ENCODE measurements at regions not wholly inside any gene's neighbourhood (a gene's known extent, or its start where the extent isn't known, plus 50 kb on each side); places are given as distances from the start of the nearest gene placed in this dataset.

- DNase-seq (ENCODE audit: low spot score): peak; percentile 31
Observed at GRCh38 chr2:49255409-49255971, 101.2 kb upstream of the FSHR start.

DNA sequence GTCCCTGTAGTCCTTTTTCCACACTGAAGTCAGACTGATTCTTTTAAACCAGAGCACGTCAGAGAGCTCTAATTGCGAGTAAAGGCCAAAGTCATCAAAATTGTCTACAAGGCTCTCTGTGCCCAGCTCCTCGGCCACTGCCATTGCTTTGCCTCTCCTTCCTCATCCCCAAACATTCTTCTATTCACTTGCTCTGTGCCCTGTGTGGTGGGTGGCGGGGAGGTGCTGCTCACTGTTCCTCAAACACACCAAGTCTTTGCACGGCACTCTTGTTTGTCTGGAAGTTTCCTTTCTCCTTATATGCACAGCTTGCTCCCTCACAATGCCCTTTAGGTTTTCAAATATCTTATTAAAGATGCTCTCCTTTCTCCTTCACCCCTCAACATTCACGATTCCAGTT, 100.1 kb upstream of the FSHR start:
- no peak for DNase-seq (ENCODE audit: low spot score)

- DNase-seq (ENCODE audit: low spot score): no peak
Observed at GRCh38 chr2:49251766-49252165, 97.5 kb upstream of the FSHR start.

DNA sequence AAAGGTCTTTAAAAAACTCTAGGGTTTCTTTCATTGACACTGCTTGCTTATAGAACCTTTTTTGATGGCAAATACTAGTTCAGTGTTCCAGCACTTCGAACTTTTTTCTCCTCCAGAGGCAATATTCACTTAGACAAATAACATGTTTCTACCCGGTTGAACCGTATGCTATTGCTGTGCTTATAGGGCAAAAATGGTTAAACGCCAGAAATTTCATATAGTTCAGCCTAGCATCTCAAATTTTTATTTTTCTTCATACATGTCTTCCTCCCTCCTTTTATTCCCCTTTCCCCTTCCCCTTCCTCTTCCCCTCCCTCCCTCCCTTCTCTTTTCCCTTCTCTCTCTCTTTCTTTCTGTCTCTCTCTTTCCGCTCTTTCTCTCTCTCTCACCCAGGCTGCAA, 96.9 kb upstream of the FSHR start:
- DNase-seq (ENCODE audit: low spot score): no peak

DNA sequence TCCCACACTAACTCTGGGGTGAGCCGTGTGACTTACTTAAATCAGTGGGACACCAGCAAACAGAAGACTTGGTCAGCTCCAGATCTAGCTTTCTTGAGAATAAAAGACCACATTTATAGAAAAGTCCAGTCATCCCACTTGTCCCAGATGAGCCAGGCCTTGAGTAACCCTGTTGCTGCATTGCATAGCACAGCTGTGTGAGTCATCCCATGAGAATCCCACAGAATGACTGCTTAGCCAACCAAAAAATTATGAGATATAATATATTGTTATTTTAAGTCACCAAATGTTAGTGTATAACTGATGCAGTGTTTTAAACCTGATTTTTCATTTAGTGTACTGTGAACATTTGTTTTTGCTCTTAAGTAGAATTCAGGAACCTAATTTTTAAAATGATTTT, 94.2 kb upstream of the FSHR start:
- no peak for DNase-seq (ENCODE audit: low spot score)

GRCh38 chr2:49241991-49242390, 87.7 kb upstream of the FSHR start:
- DNase-seq (ENCODE audit: low spot score): no peak

DNA sequence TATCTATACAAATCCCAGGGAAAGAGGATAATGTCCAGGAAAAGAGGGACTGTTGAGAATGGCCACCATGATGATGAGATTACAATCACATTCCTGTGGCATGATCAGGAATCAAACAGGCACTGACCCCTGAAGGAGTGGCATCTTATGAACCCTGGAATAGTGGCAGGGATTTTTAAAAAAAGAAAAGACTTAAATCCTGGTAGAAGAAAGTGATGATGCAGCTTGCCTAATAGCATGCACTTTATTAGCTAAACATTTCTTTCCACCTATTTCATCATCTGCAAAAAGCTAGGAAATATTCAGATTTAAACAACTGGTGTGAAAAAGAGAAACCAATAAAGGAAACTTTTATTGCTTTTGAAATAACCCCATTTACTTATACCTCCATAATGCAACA, 87.2 kb upstream of the FSHR start:
- no peak for DNase-seq (ENCODE audit: low spot score)

- no peak for DNase-seq (ENCODE audit: low spot score)
Observed at GRCh38 chr2:49240608-49241007, 86.3 kb upstream of the FSHR start.

- no peak for DNase-seq (ENCODE audit: low spot score)
Observed at GRCh38 chr2:49238604-49238960, 84.3 kb upstream of the FSHR start.

DNA sequence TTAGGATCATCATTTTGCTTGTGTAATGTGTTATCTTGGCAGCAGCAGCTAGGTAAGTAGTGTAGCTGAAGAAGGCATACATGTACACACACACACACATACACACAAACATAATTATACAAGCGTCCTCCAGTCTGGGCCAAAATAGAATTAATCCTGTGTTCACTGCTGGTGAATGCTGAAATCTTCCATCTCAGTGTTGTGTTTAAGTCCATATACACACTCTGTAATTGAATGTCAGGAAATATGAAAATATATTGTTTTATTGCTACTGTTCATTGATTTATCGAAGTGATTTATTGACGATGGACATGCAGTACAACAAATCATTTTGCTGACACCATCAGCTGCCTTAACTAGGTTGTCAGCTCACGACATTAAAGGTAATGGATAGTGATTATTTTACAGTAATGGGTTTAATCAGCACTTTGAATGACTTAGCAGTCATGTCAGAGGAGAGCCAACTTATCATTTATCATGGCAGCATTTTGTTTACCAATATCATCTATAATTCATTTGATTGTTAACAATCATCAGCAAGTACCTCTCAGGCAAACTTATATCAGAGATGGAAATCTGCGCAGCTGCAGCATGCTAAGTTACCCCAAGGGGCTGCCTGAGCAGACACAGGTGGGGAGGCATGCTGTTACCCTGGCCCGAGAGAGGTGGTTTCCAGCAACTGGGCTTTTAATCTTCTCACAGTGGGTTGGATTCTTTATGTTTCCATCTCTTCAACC, 83.7 kb upstream of the FSHR start:
- DNase-seq (ENCODE audit: low spot score): no peak

DNA sequence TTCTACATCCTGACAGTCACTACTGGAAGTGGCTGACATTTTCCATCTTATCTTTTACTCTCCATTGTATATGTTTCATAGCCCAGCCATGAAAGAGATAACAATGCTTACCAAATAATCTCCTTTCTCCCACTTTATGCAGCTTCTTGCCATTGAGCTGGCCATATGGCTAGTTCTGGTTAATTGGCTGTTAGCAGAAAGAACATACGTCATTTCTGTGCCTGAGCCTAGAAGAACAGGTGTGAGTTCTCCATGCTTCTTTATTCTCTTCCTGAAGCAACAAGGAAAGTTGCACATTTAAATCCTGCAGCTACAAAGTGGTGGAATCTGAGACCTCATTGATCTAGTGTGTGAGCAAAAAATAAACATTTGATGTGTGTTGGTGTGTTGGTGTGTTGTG, 82.0 kb upstream of the FSHR start:
- DNase-seq (ENCODE audit: low spot score): no peak

DNA sequence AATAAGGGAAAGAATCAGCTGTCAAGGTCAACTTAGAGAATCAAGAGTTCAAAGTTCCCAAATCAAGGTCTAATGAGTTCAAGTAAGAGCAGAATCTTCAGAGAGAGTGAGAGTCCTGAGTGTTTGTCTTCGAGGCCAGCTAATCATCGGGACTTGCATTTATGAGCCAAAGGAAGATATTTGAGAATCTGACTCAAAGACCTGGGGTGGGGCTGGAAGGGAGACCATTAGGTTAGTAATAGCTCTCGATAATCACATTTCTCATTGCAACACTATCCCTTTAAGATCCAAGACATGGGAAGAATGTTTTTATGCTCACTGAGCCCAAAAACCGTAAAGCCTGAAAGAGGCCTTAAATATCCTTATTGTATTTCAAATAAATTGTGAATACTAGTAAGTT, 72.0 kb upstream of the FSHR start:
- DNase-seq (ENCODE audit: low spot score): no peak

GRCh38 chr2:49225126-49225525, 70.8 kb upstream of the FSHR start:
- DNase-seq (ENCODE audit: low spot score): no peak

DNA sequence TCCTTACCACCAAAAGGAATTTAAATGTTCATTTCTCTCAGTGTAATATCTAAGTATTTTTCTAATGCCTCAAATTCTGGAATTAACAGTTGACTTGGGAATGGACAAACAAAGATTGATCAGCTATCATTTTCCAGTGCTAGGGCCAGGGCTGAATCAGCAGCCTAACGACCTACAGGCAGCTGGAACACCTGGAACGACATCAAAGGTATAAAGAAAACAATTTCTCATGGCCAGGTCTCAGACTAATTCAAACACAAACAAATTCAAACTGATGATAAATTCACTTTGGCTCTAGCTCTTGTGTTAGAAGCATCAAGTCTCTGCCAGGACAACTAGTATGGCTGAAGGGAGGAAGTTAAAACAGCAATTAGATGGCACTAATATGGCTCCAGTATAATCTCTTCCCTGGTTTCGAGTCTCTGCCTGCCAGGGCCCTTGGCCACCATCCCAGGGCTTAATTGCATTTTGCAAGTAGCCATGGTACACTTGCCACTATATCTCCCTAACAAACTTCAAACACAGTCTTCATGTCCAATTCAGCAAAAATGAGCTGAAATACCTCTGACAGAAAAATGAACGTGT, 70.2 kb upstream of the FSHR start:
- DNase-seq (ENCODE audit: low spot score): no peak

GRCh38 chr2:49222975-49223528, 68.7 kb upstream of the FSHR start:
- no peak for DNase-seq (ENCODE audit: low spot score)

GRCh38 chr2:49219741-49220140, 65.4 kb upstream of the FSHR start:
- no peak for DNase-seq (ENCODE audit: low spot score)

DNA sequence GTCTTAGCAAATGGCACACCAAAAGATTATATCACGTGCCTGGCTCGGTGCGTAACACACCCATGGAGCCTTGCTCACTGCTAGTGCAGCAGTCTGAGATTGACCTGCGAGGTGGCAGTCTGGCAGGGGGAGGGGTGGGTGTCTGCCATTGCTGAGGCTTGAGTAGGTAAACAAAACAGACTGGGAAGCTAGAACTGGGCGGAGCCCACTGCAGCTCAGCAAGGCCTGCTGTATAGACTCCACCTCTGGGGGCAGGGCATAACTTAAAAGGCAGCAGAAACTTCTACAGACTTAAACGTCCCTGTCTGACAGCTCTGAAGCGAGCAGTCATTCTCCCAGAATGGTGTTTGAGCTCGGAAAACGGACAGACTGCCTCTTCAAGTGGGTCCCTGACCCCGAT, 55.9 kb upstream of the FSHR start:
- no peak for DNase-seq (ENCODE audit: low spot score)

- DNase-seq (ENCODE audit: low spot score): no peak
Observed at GRCh38 chr2:49207204-49207603, 52.9 kb upstream of the FSHR start.
